ENCODE measurements at regions not wholly inside any gene's neighbourhood (a gene's known extent, or its start where the extent isn't known, plus 50 kb on each side); places are given as distances from the start of the nearest gene placed in this dataset.

DNA sequence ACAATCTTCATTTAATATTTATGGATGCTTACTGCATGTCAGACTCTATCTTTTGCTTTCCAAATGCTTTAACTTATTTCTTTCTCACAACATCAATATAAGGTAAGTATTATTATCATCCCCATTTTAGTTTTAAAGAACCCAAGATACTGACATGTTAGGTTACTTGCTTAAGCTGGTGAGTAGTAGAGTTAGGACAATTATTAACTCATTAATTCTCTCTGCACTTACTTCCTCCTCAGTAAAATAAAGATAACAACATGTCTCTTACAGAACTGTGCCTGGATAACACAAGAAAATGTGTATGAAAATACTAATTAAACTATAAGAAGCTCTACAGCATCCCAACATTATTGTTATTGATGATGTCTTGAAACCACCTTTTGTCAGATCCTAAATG, 359.1 kb upstream of the CHST9 start:
- TF ChIP-seq POLR2A (IDR thresholded peaks at IDR 0.05; ENCODE audit: low read depth, low read length) (no peak), POLR2AphosphoS5 (IDR thresholded peaks at IDR 0.05; ENCODE audit: low read depth, low read length) (no peak)

Measured in GM12892 (cell line).